Prostate gland (tissue), 2 donors: ENCODE measurements at regions not wholly inside any gene's neighbourhood (a gene's known extent, or its start where the extent isn't known, plus 50 kb on each side); places are given as distances from the start of the nearest gene placed in this dataset.

Experiments
- DNase-seq: peaks from one replicate; pipeline ENCODE4 v3.0.0-alpha.2; 2019; ENCODE audit warnings: low spot score
- H3K27ac ChIP-seq, 2 donors: fragments of 200-600 bp; sonication (generic); 2 replicates each; pipeline ENCODE4 v1.5.1; 2017 to 2019
- H3K27me3 ChIP-seq: fragments of 200-600 bp; sonication (generic); replicated peaks from 2 replicates; pipeline ENCODE4 v1.5.1; 2019; ENCODE audit not compliant: insufficient read depth
- H3K36me3 ChIP-seq, 2 donors: fragments of 200-600 bp; sonication (generic); 1 replicate in 1 of 2; 2 replicates in 1 of 2; pipeline versions ENCODE4 v1.5.1 to v1.8.1; 2017 to 2019
- H3K4me1 ChIP-seq: fragments of 200-600 bp; sonication (generic); replicated peaks from 2 replicates; pipeline ENCODE4 v1.5.1; 2019
- H3K4me3 ChIP-seq, 2 donors: fragments of 200-600 bp; sonication (generic); 2 replicates each; pipeline ENCODE4 v1.5.1; 2017 to 2019
- H3K9me3 ChIP-seq: fragments of 200-600 bp; sonication (generic); 2 replicates; pipeline ENCODE4 v1.5.1; 2017
- POLR2A ChIP-seq: fragments of 450-650 bp; IDR thresholded peaks from one replicate; pipeline ENCODE4 v1.6.1; 2016; ENCODE audit warnings: antibody characterized with exemption, mild to moderate bottlenecking
- POLR2AphosphoS5 ChIP-seq: sonication (generic); formaldehyde crosslinking; IDR thresholded peaks from one replicate; pipeline ENCODE4 v1.6.1; 2017; ENCODE audit warnings: antibody characterized with exemption
- WGBS: methylation state at CpG from one replicate; pipeline ENCODE4 v1.1.5; 2018; 5-methylcytosine and 5-hydroxymethylcytosine counted together
- intact Hi-C: fragments of 100-400 bp; cut with DNase I; formaldehyde crosslinking; loops from one replicate; pipeline ENCODE4 v1.14.2; 2022
- TF ChIP-seq, protein P1 (sequence below), 4 experiments: fragments of 200-600 bp in 2 of 4; fragments of 450-650 bp in 2 of 4; sonication (generic) in 2 of 4; IDR thresholded peaks; 1 replicate in 3 of 4; 2 replicates in 1 of 4; pipeline ENCODE4 v1.5.1; 2016 to 2019; ENCODE audit warnings: antibody characterized with exemption in 4 of 4, mild to moderate bottlenecking in 2 of 4, moderate library complexity in 2 of 4

DNA sequence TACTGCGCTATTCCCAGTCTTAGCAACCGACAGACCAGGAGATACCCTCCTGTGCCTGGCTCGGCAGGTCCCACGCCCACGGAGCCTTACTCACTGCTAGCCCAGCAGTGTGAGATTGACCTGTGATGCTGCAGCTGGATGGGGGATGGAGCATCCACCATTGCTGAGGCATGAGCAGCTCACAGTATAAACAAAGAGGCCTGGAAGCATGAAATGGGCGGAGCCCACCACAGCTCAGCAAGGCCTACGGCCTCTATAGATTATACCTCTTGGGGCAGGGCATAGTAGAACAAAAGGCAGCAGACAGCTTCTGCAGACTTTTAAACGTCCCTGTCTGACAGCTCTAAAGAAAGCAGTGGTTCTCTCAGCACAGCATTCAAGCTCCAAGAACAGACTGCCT is 160.3 kb downstream of the ANXA2 start:
- Histone ChIP-seq H3K27me3 (no peaks in the 10 kb centered on the region), H3K27ac (no peak overlapping the region), H3K4me1 (no peaks in the 10 kb centered on the region), H3K9me3 (no peaks in the 10 kb centered on the region), H3K4me3 (no peak overlapping the region), H3K36me3 (no peaks in the 10 kb centered on the region)
- WGBS, result 65% methylated on average over 8 of the region's 8 CpGs
- no peak for DNase-seq
- TF ChIP-seq POLR2A (no peak), POLR2AphosphoS5 (no peak)
- TF ChIP-seq, protein P1, sequence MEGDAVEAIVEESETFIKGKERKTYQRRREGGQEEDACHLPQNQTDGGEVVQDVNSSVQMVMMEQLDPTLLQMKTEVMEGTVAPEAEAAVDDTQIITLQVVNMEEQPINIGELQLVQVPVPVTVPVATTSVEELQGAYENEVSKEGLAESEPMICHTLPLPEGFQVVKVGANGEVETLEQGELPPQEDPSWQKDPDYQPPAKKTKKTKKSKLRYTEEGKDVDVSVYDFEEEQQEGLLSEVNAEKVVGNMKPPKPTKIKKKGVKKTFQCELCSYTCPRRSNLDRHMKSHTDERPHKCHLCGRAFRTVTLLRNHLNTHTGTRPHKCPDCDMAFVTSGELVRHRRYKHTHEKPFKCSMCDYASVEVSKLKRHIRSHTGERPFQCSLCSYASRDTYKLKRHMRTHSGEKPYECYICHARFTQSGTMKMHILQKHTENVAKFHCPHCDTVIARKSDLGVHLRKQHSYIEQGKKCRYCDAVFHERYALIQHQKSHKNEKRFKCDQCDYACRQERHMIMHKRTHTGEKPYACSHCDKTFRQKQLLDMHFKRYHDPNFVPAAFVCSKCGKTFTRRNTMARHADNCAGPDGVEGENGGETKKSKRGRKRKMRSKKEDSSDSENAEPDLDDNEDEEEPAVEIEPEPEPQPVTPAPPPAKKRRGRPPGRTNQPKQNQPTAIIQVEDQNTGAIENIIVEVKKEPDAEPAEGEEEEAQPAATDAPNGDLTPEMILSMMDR (IDR thresholded peaks at IDR 0.05), result no peak
- intact Hi-C loops, result no loop called here

- Histone ChIP-seq H3K27ac (no peak overlapping the region), H3K4me1 (no peaks in the 10 kb centered on the region), H3K36me3 (no peaks in the 10 kb centered on the region), H3K9me3 (no peaks in the 10 kb centered on the region), H3K27me3 (no peaks in the 10 kb centered on the region), H3K4me3 (no peak overlapping the region)
- TF ChIP-seq POLR2A (no peak), POLR2AphosphoS5 (no peak)
- TF ChIP-seq, protein P1 (IDR thresholded peaks at IDR 0.05), result no peak
- intact Hi-C loops, result no loop called here
- 43% methylated on average over 4 of the region's 4 CpGs for WGBS
- DNase-seq, result no peak
Measured at GRCh38 chr15:60243769-60244168, 154.0 kb downstream of the ANXA2 start.

DNA sequence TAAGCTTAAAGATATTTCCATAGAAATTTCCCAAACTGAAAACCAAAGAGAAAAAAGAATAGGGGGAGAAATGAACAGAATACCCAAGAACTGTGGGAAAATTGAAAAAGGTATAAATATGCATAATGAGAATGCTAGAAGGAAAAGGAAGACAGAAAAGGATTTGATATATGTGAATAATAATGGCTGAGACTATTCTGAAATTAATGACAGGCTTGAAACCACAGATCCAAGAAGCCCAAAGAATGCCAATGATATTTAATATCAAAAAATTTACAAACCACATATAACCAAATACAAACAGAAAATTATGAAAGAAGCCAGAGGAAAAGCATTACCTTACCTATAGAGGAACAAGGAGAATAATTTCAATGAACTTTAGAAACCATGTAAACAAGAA is 153.0 kb downstream of the ANXA2 start:
- TF ChIP-seq POLR2A (no peak), POLR2AphosphoS5 (no peak)
- TF ChIP-seq, protein P1 (IDR thresholded peaks at IDR 0.05), result no peak
- no peak for DNase-seq
- H3K36me3 ChIP-seq, result no peaks in the 10 kb centered on the region
- H3K4me1 ChIP-seq, result no peaks in the 10 kb centered on the region
- no peaks in the 10 kb centered on the region for H3K27me3 ChIP-seq
- intact Hi-C loops, result no loop called here
- no peaks in the 10 kb centered on the region for H3K9me3 ChIP-seq
- no peak overlapping the region for H3K4me3 ChIP-seq
- H3K27ac ChIP-seq, result no peak overlapping the region

DNA sequence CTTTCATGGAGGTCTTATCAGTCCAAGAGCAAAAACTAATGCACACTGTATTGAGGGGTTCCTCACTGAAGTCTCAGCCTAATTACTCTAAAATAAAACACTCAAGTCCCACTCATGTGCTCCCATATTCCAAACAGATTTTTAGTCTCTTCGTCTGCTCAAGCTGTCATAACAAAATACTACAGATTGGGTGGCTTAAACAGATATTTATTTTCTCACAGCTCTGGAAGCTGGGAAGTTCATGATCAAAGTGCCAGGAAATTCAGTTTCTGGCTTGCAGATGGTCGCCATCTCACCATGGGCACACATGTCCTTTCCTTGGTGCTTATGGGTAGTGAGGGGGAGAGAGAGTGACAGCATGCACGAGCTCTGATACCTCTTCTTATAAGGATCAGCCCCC is 147.5 kb downstream of the ANXA2 start:
- Histone ChIP-seq H3K4me1 (no peaks in the 10 kb centered on the region), H3K36me3 (no peaks in the 10 kb centered on the region), H3K27me3 (no peaks in the 10 kb centered on the region), H3K27ac (no peak overlapping the region), H3K9me3 (no peaks in the 10 kb centered on the region), H3K4me3 (no peak overlapping the region)
- intact Hi-C loops, result no loop called here
- no peak for TF ChIP-seq POLR2A
- TF ChIP-seq POLR2AphosphoS5, result no peak
- TF ChIP-seq, protein P1 (IDR thresholded peaks at IDR 0.05), result no peak
- DNase-seq, result no peak
- 80% methylated on average over 3 of the region's 3 CpGs for WGBS

DNA sequence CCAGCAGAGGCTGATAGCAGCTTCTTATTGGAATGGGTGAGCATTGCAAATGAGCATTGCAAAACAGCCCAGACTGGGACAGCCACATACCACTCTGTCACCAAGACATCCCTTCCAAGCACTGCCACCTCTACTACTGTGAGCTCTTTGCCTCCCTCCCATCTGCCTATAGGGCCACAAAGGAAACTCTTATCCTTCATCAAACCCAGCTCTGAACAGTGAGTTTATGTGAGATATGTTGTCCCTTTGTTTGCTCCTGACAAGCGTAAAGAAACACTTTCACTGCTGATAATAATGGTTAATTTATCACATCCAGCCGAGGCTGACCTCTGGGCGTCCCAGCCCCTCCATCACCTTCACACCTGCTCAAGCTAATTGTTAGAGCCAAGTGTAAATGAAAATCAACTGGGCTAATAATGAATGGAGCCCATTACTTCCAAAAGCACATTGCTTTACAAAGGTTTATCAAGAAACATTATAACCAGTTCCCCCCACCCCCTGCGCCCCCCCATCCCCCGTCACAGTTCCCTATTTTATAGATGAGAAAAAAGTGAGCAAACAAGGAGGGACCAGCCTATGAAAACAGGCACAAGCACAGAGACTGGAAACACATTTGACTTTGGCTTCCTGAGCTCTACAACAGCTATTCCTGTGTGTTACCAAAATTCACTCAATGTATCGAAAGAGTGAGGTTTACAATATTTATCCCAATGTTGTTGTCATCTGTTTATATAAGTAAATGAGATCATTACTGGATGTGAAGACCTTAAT is 146.3 kb downstream of the ANXA2 start:
- H3K4me1 ChIP-seq, result no peaks in the 10 kb centered on the region
- intact Hi-C loops, result no loop called here
- H3K27me3 ChIP-seq, result no peaks in the 10 kb centered on the region
- no peak overlapping the region for H3K27ac ChIP-seq
- H3K36me3 ChIP-seq, result no peaks in the 10 kb centered on the region
- H3K9me3 ChIP-seq, result no peaks in the 10 kb centered on the region
- no peak for DNase-seq
- WGBS, result 34% methylated on average over 6 of the region's 6 CpGs
- H3K4me3 ChIP-seq, result no peak overlapping the region
- TF ChIP-seq POLR2AphosphoS5, result no peak
- no peak for TF ChIP-seq POLR2A
- TF ChIP-seq, protein P1 (IDR thresholded peaks at IDR 0.05), result no peak
